Naive thymus-derived CD4-positive, alpha-beta T cell (primary cell): ENCODE measurements at regions not wholly inside any gene's neighbourhood (a gene's known extent, or its start where the extent isn't known, plus 50 kb on each side); places are given as distances from the start of the nearest gene placed in this dataset.
A peak's percentile ranks its signal among the peaks of the same experiment; 100 is the strongest.

Experiments used
- ATAC-seq: fragments of 150-1000 bp; cut with Tn5 transposase; 2 replicates; pipeline ENCODE4 v1.10.0; 2021; ENCODE audit warnings: mild to moderate bottlenecking, moderate library complexity
- CTCF ChIA-PET: fragments of 350-600 bp; sonication (Branson Sonifier 250); formaldehyde crosslinking; loops from one replicate; lab custom pipeline; 2021; ENCODE audit warnings: antibody characterized with exemption; lab: Charles Lee
- POLR2A ChIA-PET: fragments of 350-600 bp; sonication (Branson Sonifier 250); formaldehyde crosslinking; loops from one replicate; lab custom pipeline; 2021; ENCODE audit warnings: antibody characterized with exemption, inconsistent platforms; lab: Charles Lee
- DNase-seq, 9 donors: peaks; one replicate each; pipeline versions ENCODE4 v3.0.0 to v3.0.0-alpha.2; 2020 to 2022; ENCODE audit warnings: mixed read lengths in 1 of 9
- H3K27ac ChIP-seq: one replicate; pipeline ENCODE4 v1.7.0; 2013; ENCODE audit warnings: mild to moderate bottlenecking, low read depth, low read length, moderate library complexity
- H3K27me3 ChIP-seq, 2 donors: one replicate each; pipeline ENCODE4 v1.7.0; 2013; ENCODE audit warnings: low read length in 2 of 2, mild to moderate bottlenecking in 2 of 2, moderate library complexity in 2 of 2; ENCODE audit not compliant: control insufficient read depth in 2 of 2, insufficient read depth in 2 of 2
- H3K36me3 ChIP-seq, 3 experiments: 1 replicate in 2 of 3; 2 replicates in 1 of 3; pipeline ENCODE4 v1.7.0; 2013; ENCODE audit warnings: low read length in 3 of 3, mild to moderate bottlenecking in 3 of 3, moderate library complexity in 1 of 3; ENCODE audit not compliant: insufficient read depth in 3 of 3, control insufficient read depth in 2 of 3
- H3K4me1 ChIP-seq, 2 donors: one replicate each; pipeline ENCODE4 v1.7.0; 2013; ENCODE audit warnings: low read length in 2 of 2, mild to moderate bottlenecking in 2 of 2, moderate library complexity in 1 of 2; ENCODE audit not compliant: control insufficient read depth in 2 of 2, insufficient read depth in 2 of 2
- H3K4me3 ChIP-seq: 2 replicates; pipeline ENCODE4 v1.7.0; 2013; ENCODE audit warnings: mild to moderate bottlenecking, low read length
- H3K9me3 ChIP-seq, 3 experiments: 1 replicate in 2 of 3; 2 replicates in 1 of 3; pipeline ENCODE4 v1.7.0; 2013; ENCODE audit warnings: low read length in 3 of 3; ENCODE audit not compliant: control insufficient read depth in 2 of 3
- H3K27ac Mint-ChIP-seq, 9 donors: one replicate each; pipeline ENCODE4 v1.8.0; 2020 to 2022; ENCODE audit warnings: mixed read lengths in 9 of 9, mild to moderate bottlenecking in 8 of 9, moderate library complexity in 5 of 9, inconsistent platforms in 2 of 9
- H3K27me3 Mint-ChIP-seq, 5 donors: one replicate each; pipeline ENCODE4 v1.8.0; 2021 to 2022; ENCODE audit warnings: mixed read lengths in 5 of 5, mild to moderate bottlenecking in 1 of 5
- H3K36me3 Mint-ChIP-seq, 5 donors: one replicate each; pipeline ENCODE4 v1.8.0; 2020 to 2022; ENCODE audit warnings: mixed read lengths in 5 of 5, mild to moderate bottlenecking in 3 of 5, inconsistent platforms in 1 of 5
- H3K4me1 Mint-ChIP-seq, 7 donors: one replicate each; pipeline ENCODE4 v1.8.0; 2020 to 2022; ENCODE audit warnings: mixed read lengths in 7 of 7, mild to moderate bottlenecking in 3 of 7, inconsistent platforms in 1 of 7
- H3K4me3 Mint-ChIP-seq, 10 donors: one replicate each; pipeline ENCODE4 v1.8.0; 2020 to 2022; ENCODE audit warnings: mild to moderate bottlenecking in 10 of 10, mixed read lengths in 10 of 10, moderate library complexity in 6 of 10, inconsistent platforms in 2 of 10
- H3K9me3 Mint-ChIP-seq, 11 donors: one replicate each; pipeline ENCODE4 v1.8.0; 2020 to 2022; ENCODE audit warnings: mixed read lengths in 11 of 11, mild to moderate bottlenecking in 4 of 11, inconsistent platforms in 1 of 11, moderate library complexity in 1 of 11
- intact Hi-C, 2 donors: fragments of 100-400 bp; cut with micrococcal nuclease; formaldehyde crosslinking; loops; one replicate each; pipeline ENCODE4 v1.15.1; 2023

GRCh38 chr11:95595541-95595940, 194.0 kb downstream of the FAM76B start:
- H3K4me1 ChIP-seq, result peaks cover 0 to 11% of the 10 kb centered on the region in 2 donors
- H3K27ac ChIP-seq, result no peak overlapping the region
- no peaks in the 10 kb centered on the region for H3K9me3 ChIP-seq
- CTCF ChIA-PET, result interaction anchor here (0.8 kb wide), 1 partner anchor 28 kb away, joined by 3 read pairs; no protein-coding TSS in a partner anchor
- peaks cover 0 to 16% (median 0%) of the 10 kb centered on the region in 11 donors for H3K9me3 Mint-ChIP-seq
- no peak overlapping the region for H3K4me3 ChIP-seq
- ATAC-seq, result no peak
- peaks cover 0 to 9% (median 0%) of the 10 kb centered on the region in 5 donors for H3K36me3 Mint-ChIP-seq
- POLR2A ChIA-PET, result interaction anchor here (1.3 kb wide), 1 partner anchor 10 kb away, joined by 5 read pairs; no protein-coding TSS in a partner anchor
- no peaks in the 10 kb centered on the region for H3K27me3 Mint-ChIP-seq
- intact Hi-C loops, result no loop called here
- H3K27ac Mint-ChIP-seq, result peak overlapping the region in 1 of 9 donors; percentile 55
- no peaks in the 10 kb centered on the region for H3K27me3 ChIP-seq
- no peak overlapping the region for H3K4me3 Mint-ChIP-seq
- peaks cover 5 to 27% (median 25%) of the 10 kb centered on the region in 7 donors for H3K4me1 Mint-ChIP-seq
- DNase-seq, result no peak
- no peaks in the 10 kb centered on the region for H3K36me3 ChIP-seq

GRCh38 chr11:95593111-95593510, 196.5 kb downstream of the FAM76B start:
- peaks cover 0 to 16% (median 0%) of the 10 kb centered on the region in 11 donors for H3K9me3 Mint-ChIP-seq
- DNase-seq (no peak), ATAC-seq (no peak)
- peaks cover 2 to 28% (median 16%) of the 10 kb centered on the region in 7 donors for H3K4me1 Mint-ChIP-seq
- Histone ChIP-seq H3K27ac (no peak overlapping the region), H3K4me3 (no peak overlapping the region), H3K4me1 (no peaks in the 10 kb centered on the region), H3K27me3 (no peaks in the 10 kb centered on the region), H3K36me3 (no peaks in the 10 kb centered on the region), H3K9me3 (no peaks in the 10 kb centered on the region)
- CTCF ChIA-PET, result no interaction called here
- POLR2A ChIA-PET, result interaction anchor here (0.8 kb wide), 1 partner anchor 12 kb away, joined by 3 read pairs; no protein-coding TSS in a partner anchor
- H3K27me3 Mint-ChIP-seq, result no peaks in the 10 kb centered on the region
- H3K4me3 Mint-ChIP-seq, result no peak overlapping the region
- peaks cover 0 to 7% (median 0%) of the 10 kb centered on the region in 5 donors for H3K36me3 Mint-ChIP-seq
- intact Hi-C loops, result no loop called here
- no peak overlapping the region for H3K27ac Mint-ChIP-seq

GRCh38 chr11:95592471-95592870, 197.1 kb downstream of the FAM76B start:
- no peak overlapping the region for H3K27ac Mint-ChIP-seq
- no peak for ATAC-seq
- H3K4me1 Mint-ChIP-seq, result peaks cover 2 to 25% (median 9%) of the 10 kb centered on the region in 7 donors
- intact Hi-C loops, result no loop called here
- peaks cover 0 to 6% (median 0%) of the 10 kb centered on the region in 5 donors for H3K36me3 Mint-ChIP-seq
- H3K4me3 Mint-ChIP-seq, result no peak overlapping the region
- H3K9me3 ChIP-seq, result no peaks in the 10 kb centered on the region
- DNase-seq, result no peak
- CTCF ChIA-PET, result no interaction called here
- peaks cover 0 to 16% (median 0%) of the 10 kb centered on the region in 11 donors for H3K9me3 Mint-ChIP-seq
- H3K4me1 ChIP-seq, result no peaks in the 10 kb centered on the region
- H3K27me3 ChIP-seq, result no peaks in the 10 kb centered on the region
- POLR2A ChIA-PET, result interaction anchor here (0.8 to 0.9 kb wide), 3 partner anchors 9 to 25 kb away, joined by 3 to 4 read pairs (median 3); no protein-coding TSS in a partner anchor
- H3K27ac ChIP-seq, result no peak overlapping the region
- no peak overlapping the region for H3K4me3 ChIP-seq
- H3K27me3 Mint-ChIP-seq, result no peaks in the 10 kb centered on the region
- H3K36me3 ChIP-seq, result no peaks in the 10 kb centered on the region

GRCh38 chr11:95589893-95590612, 199.5 kb downstream of the FAM76B start:
- Mint-ChIP-seq H3K27me3 (no peaks in the 10 kb centered on the region), H3K9me3 (peaks cover 0 to 3% (median 0%) of the 10 kb centered on the region in 11 donors), H3K4me3 (no peak overlapping the region), H3K36me3 (peaks cover 0 to 3% (median 0%) of the 10 kb centered on the region in 5 donors), H3K4me1 (peaks cover 0 to 23% (median 7%) of the 10 kb centered on the region in 7 donors), H3K27ac (no peak overlapping the region)
- ChIA-PET CTCF (no interaction called here), POLR2A (interaction anchor here (1.2 to 1.4 kb wide), 2 partner anchors 109 to 358 kb away, joined by 3 read pairs; no protein-coding TSS in a partner anchor)
- intact Hi-C loops, result loop anchor here in 1 of 2 donors (2.0 kb wide), 1 partner anchor 17 kb away; no protein-coding TSS in a partner anchor
- Histone ChIP-seq H3K9me3 (no peaks in the 10 kb centered on the region), H3K4me3 (no peak overlapping the region), H3K4me1 (no peaks in the 10 kb centered on the region), H3K27me3 (no peaks in the 10 kb centered on the region), H3K27ac (no peak overlapping the region), H3K36me3 (no peaks in the 10 kb centered on the region)
- DNase-seq (no peak), ATAC-seq (no peak)

GRCh38 chr11:95588821-95589220, 200.8 kb downstream of the FAM76B start:
- no peak overlapping the region for H3K4me3 Mint-ChIP-seq
- ChIA-PET CTCF (no interaction called here), POLR2A (no interaction called here)
- Histone ChIP-seq H3K4me1 (no peaks in the 10 kb centered on the region), H3K27ac (no peak overlapping the region), H3K9me3 (no peaks in the 10 kb centered on the region), H3K4me3 (no peak overlapping the region), H3K36me3 (no peaks in the 10 kb centered on the region), H3K27me3 (no peaks in the 10 kb centered on the region)
- peaks cover 0 to 5% (median 0%) of the 10 kb centered on the region in 11 donors for H3K9me3 Mint-ChIP-seq
- H3K4me1 Mint-ChIP-seq, result peaks cover 0 to 33% (median 14%) of the 10 kb centered on the region in 7 donors
- H3K27ac Mint-ChIP-seq, result peak overlapping the region in 3 of 9 donors; percentile 28 to 47 (median 32)
- DNase-seq (no peak), ATAC-seq (no peak)
- intact Hi-C loops, result loop anchor here in 1 of 2 donors (2.0 kb wide), 1 partner anchor 16 kb away; no protein-coding TSS in a partner anchor
- peaks cover 0 to 3% (median 0%) of the 10 kb centered on the region in 5 donors for H3K36me3 Mint-ChIP-seq
- H3K27me3 Mint-ChIP-seq, result no peaks in the 10 kb centered on the region

- Histone ChIP-seq H3K27ac (no peak overlapping the region), H3K27me3 (no peaks in the 10 kb centered on the region), H3K36me3 (no peaks in the 10 kb centered on the region), H3K4me3 (no peak overlapping the region), H3K4me1 (no peaks in the 10 kb centered on the region), H3K9me3 (no peaks in the 10 kb centered on the region)
- ChIA-PET CTCF (no interaction called here), POLR2A (no interaction called here)
- Mint-ChIP-seq H3K4me1 (peaks cover 0 to 38% (median 14%) of the 10 kb centered on the region in 7 donors), H3K27ac (no peak overlapping the region), H3K36me3 (peaks cover 0 to 13% (median 3%) of the 10 kb centered on the region in 5 donors), H3K9me3 (peaks cover 0 to 16% (median 0%) of the 10 kb centered on the region in 11 donors), H3K4me3 (no peak overlapping the region), H3K27me3 (no peaks in the 10 kb centered on the region)
- intact Hi-C loops, result no loop called here
- DNase-seq, result no peak
- ATAC-seq, result no peak
These were observed 202.9 kb downstream of the FAM76B start for GRCh38 chr11:95586661-95587060.
